Activated CD4-positive, alpha-beta T cell treated with anti-CD3 and anti-CD28 coated beads, Interleukin-2, Interleukin-4, amounts not matched to agents 100 ng/mL and 50 ng/mL, durations not matched to agents 16 hours and 8 hours (primary cell): ENCODE measurements at regions not wholly inside any gene's neighbourhood (a gene's known extent, or its start where the extent isn't known, plus 50 kb on each side); places are given as distances from the start of the nearest gene placed in this dataset.
"Not testable (repeated sequence)": the region's sequence is repeated elsewhere in the genome, so short reads cannot be mapped to it uniquely, and the experiment has no call there.

Experiments used
- DNase-seq: peaks from one replicate; pipeline ENCODE4 v3.0.0-alpha.2; 2020; ENCODE audit warnings: low spot score

GRCh38 chr6:86065002-86065401, 422.3 kb upstream of the SYNCRIP start:
- DNase-seq, result not testable (repeated sequence)

GRCh38 chr6:86057293-86057980, 414.8 kb upstream of the SYNCRIP start:
- DNase-seq, result not testable (repeated sequence)

- DNase-seq, result no peak
Observed at GRCh38 chr6:86045038-86045437, 402.4 kb upstream of the SYNCRIP start.

- no peak for DNase-seq
Observed at GRCh38 chr6:86042214-86042613, 399.5 kb upstream of the SYNCRIP start.

- DNase-seq, result no peak
Observed at GRCh38 chr6:86031713-86032112, 389.0 kb upstream of the SYNCRIP start.

- no peak for DNase-seq
Observed at GRCh38 chr6:86030875-86031274, 388.2 kb upstream of the SYNCRIP start.

- DNase-seq, result no peak
Observed at GRCh38 chr6:86028776-86029175, 386.1 kb upstream of the SYNCRIP start.

DNA sequence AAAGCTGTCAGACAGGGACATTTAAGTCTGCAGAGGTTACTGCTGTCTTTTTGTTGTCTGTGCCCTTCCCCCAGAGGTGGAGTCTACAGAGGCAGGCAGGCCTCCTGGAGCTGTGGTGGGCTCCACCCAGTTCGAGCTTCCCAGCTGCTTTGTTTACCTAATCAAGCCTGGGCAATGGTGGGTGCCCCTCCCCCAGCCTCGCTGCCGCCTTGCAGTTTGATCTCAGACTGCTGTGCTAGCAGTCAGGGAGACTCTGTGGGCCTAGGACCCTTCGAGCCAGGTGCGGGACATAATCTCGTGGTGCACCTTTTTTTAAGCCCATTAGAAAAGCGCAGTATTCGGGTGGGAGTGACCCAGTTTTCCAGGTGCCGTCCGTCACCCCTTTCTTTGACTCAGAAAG, 384.2 kb upstream of the SYNCRIP start:
- not testable (repeated sequence) for DNase-seq

- no peak for DNase-seq
Observed at GRCh38 chr6:86017236-86017635, 374.6 kb upstream of the SYNCRIP start.

GRCh38 chr6:86016567-86016966, 373.9 kb upstream of the SYNCRIP start:
- no peak for DNase-seq

DNA sequence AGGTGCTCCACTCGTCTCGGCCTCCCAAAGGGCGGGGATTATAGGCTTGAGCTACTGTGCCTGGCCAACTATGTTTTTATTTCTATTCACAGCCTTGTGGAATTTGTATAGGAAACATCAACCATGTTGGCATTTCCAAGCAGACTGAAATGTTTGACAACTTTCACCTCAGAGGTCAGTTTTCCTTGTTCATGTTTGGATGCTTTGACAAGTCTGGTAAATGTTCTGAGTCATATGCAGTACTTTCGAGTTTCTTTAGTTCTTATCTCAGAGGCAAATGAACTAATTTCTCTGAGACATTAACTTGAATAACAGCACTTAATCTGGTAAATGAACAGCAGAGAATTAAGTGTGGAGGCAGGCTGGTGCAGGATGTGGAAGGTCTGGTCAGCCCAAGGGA, 373.4 kb upstream of the SYNCRIP start:
- no peak for DNase-seq

GRCh38 chr6:86012991-86013390, 370.3 kb upstream of the SYNCRIP start:
- DNase-seq, result not testable (repeated sequence)

- DNase-seq, result no peak
Observed at GRCh38 chr6:86010915-86011786, 368.5 kb upstream of the SYNCRIP start.

DNA sequence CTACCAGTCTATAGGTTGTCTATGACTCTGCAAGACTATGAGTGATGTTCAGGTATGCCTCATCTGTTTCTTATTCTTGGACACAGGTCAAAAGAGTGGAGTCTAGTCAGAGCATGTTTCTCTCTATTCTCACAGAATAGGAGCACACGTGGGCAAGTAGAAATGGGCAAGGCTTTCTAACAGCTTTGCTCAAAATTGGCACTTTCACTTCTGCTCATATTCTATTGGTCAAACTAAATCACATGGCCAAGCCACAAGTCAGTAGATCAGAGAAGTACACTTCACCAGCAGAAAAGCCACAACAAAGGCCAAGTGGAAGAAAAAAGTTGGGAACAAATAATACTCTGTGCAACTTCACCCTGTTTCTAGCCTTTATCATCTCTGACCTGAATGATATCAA, 354.5 kb upstream of the SYNCRIP start:
- no peak for DNase-seq

DNA sequence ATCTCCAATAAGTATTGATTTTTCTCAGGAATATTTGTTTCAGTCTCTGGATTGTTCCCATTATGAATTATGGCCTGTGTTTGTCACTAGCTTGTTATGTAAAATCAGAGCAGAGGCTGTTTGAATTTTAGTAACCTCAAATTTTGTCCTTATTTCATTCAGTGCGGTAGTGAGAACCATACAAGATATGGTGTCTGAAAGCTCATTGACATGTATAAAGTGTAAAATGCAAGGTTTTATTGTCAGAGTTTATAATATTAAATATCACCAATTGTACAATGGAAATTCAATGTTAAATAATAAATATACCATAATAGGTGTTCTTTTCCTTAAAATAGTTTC, 353.3 kb upstream of the SYNCRIP start:
- no peak for DNase-seq

DNA sequence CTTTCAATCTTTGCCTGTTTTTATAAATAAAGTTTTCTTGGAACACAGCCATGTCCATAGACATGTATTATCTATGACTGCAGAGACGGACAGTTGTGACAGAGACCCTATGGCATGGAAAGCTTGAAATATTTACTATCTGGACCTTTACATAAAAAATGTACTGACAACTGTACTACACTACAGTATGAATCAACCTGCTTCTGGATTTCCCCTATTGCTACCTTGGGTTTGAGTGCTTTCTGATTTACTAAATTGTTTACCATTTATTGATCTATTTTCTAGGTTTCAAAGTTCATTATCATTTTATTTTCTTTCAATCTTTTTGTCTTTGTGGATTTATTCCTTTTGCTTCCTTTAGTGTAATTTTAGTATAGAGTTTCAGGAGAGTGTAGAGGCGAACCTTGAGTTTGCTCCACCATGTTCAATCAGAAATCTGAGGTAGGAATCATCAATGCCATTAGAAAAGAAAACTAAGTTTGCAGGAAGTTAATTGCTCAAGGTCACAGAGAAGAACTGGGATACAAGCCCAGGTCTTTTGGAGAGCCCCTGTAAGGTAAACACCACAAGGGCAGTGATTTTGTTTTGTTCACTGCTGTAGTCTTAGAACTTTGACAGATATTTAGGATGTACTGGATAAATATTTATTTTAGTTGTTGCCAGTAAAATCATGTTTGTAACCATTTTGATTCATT, 352.8 kb upstream of the SYNCRIP start:
- no peak for DNase-seq

- DNase-seq, result no peak
Observed at GRCh38 chr6:85986681-85987080, 344.0 kb upstream of the SYNCRIP start.

DNA sequence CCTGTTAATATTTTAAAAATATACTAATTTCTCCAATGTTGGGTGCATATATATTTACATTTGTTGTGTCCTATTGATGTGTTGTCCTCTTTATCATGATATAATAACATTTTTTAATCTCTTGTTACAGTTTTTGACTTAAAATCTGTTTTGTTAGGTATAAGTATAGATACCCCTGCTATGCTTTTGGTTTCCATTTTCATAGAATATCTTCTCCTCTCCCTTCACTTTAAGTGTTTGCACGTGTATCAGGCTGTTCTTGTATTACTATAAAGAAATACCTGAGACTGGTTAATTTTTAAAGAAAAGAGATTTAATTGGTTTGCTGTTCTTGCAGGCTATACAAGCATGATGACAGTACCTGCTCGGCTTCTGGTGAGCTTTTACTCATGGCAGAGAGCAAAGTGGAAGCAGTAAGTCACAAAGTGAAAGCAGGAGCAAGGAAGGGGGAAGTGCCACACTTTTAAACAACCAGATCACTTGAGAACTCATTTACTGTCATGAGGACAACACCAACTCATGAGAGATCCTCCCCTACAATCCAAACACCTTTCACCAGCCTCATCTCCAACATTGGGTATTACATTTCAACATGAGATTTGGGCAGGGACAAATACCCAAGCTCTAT, 340.5 kb upstream of the SYNCRIP start:
- DNase-seq, result no peak

DNA sequence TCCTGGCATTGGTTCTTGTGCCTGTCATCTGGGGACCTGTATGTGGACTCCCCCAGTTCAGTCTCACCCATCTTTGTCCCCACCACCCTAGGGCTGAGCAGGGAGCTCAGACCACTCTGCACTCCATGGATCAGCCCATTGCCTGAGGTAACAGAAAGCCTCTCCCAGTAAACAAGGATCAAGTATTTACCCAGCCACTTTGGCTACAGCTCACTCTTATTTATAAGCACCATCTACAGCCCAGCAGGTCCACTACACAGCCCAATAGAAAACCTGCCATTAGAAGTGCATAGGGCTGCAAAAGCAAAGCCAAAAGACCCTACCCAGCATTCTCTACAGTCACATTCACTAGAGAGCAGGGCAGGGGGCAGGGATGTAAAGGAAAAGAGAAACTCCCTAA, 335.0 kb upstream of the SYNCRIP start:
- DNase-seq, result no peak

GRCh38 chr6:85975957-85976356, 333.3 kb upstream of the SYNCRIP start:
- DNase-seq, result no peak

- DNase-seq, result no peak
Observed at GRCh38 chr6:85971238-85971637, 328.6 kb upstream of the SYNCRIP start.

DNA sequence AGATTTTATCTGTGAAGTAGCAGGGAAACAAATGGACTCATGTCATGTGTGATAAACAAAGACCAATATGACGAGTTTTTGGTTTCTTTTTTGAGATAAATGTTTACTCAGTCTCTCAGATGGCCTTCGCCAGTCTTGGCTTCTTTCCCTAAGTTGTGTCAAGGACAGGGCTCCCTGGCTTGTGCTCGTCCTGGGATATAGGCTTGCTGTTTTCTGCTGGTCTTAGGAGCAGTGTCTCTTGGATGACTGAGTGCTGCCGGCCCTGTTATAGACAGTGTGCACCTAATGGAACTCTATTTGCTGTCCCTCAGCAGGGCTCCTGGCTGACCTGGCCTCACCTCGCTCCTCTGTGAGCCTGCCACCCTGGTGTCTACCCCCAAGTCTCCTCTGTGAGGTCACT, 324.1 kb upstream of the SYNCRIP start:
- DNase-seq, result no peak

DNA sequence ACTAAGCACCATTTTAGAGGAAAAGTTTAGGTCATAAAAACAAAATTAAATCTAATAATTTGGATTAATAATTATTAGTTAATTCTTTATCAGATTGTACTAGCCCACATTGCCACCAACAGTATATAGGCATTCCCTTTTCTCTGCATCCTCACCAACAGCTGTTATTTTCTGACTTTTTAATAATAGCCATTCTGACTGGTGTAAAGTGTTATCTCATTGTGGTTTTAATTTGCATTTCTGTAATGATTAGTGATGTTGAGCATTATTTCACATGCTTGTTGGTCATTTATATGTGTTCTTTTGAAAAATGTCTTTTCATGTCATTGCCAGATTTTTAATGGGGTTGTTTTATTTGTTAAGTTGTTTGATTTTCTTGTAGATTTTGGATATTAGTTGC, 319.1 kb upstream of the SYNCRIP start:
- DNase-seq, result no peak
